Spleen (tissue), 11 donors: ENCODE measurements at regions not wholly inside any gene's neighbourhood (a gene's known extent, or its start where the extent isn't known, plus 50 kb on each side); places are given as distances from the start of the nearest gene placed in this dataset.
A peak's percentile ranks its signal among the peaks of the same experiment; 100 is the strongest.

Experiments
- DNase-seq: peaks from one replicate; pipeline ENCODE4 v3.0.0-alpha.2; 2020
- H3K27ac ChIP-seq, 8 donors: fragments of 200-600 bp; sonication (generic) in 7 of 8; 1 replicate in 4 of 8; 2 replicates in 4 of 8; pipeline versions ENCODE4 v1.5.0 to v1.8.0; 2016 to 2021; ENCODE audit warnings: inconsistent platforms in 4 of 8, mild to moderate bottlenecking in 4 of 8, moderate library complexity in 1 of 8
- H3K27me3 ChIP-seq, 7 donors: fragments of 200-600 bp; sonication (generic) in 6 of 7; replicated peaks in 1 of 7; 1 replicate in 4 of 7; 2 replicates in 3 of 7; pipeline versions ENCODE4 v1.5.0 to v1.8.0; 2016 to 2021; ENCODE audit warnings: inconsistent platforms in 3 of 7, mild to moderate bottlenecking in 1 of 7
- H3K36me3 ChIP-seq, 6 donors: fragments of 200-600 bp; sonication (generic) in 5 of 6; 1 replicate in 4 of 6; 2 replicates in 2 of 6; pipeline versions ENCODE4 v1.5.0 to v1.8.0; 2016 to 2021; ENCODE audit warnings: inconsistent platforms in 2 of 6
- H3K4me1 ChIP-seq, 6 donors: fragments of 200-600 bp; sonication (generic) in 5 of 6; 1 replicate in 3 of 6; 2 replicates in 3 of 6; pipeline versions ENCODE4 v1.5.0 to v1.8.0; 2016 to 2021; ENCODE audit warnings: inconsistent platforms in 3 of 6
- H3K4me3 ChIP-seq, 8 donors: fragments of 200-600 bp; sonication (generic) in 7 of 8; 1 replicate in 4 of 8; 2 replicates in 4 of 8; pipeline versions ENCODE4 v1.5.0 to v1.8.0; 2016 to 2021; ENCODE audit warnings: inconsistent platforms in 4 of 8, mild to moderate bottlenecking in 4 of 8, moderate library complexity in 2 of 8
- H3K9me3 ChIP-seq, 8 donors: fragments of 200-600 bp; sonication (generic) in 7 of 8; 1 replicate in 4 of 8; 2 replicates in 4 of 8; pipeline versions ENCODE4 v1.5.0 to v1.8.0; 2016 to 2021; ENCODE audit warnings: inconsistent platforms in 4 of 8
- CTCF ChIP-seq, 11 experiments: fragments of 200-600 bp in 7 of 11; fragments of 450-650 bp in 4 of 11; sonication (generic) in 4 of 11; IDR thresholded peaks in 8 of 11; conservative IDR thresholded peaks in 3 of 11; 1 replicate in 7 of 11; 2 replicates in 4 of 11; pipeline versions ENCODE4 v1.4.0 to v1.8.0; 2016 to 2021; ENCODE audit warnings: antibody characterized with exemption in 11 of 11, inconsistent platforms in 4 of 11, mild to moderate bottlenecking in 1 of 11
- POLR2A ChIP-seq, 3 donors: fragments of 450-650 bp; IDR thresholded peaks; one replicate each; pipeline ENCODE4 v1.5.1; 2017; ENCODE audit warnings: antibody characterized with exemption in 3 of 3, mild to moderate bottlenecking in 1 of 3
- POLR2AphosphoS5 ChIP-seq, 3 donors: sonication (generic); formaldehyde crosslinking; IDR thresholded peaks; one replicate each; pipeline ENCODE4 v1.5.1; 2017; ENCODE audit warnings: antibody characterized with exemption in 3 of 3
- WGBS, 5 donors: extraction: QIAGEN DNeasy Blood & Tissue Kit in 3 of 5; methylation state at CpG; one replicate each; pipeline versions ENCODE4 v1.1.5 to v1.1.7; 2013 to 2018; 5-methylcytosine and 5-hydroxymethylcytosine counted together
- intact Hi-C: fragments of 100-400 bp; cut with DNase I; formaldehyde crosslinking; loops from one replicate; pipeline ENCODE4 v1.15.0; 2023; ENCODE audit warnings: low total_unique reads
- donor health status: healthy with polysubstance abuse.
- donor health status: DM: no; HTN: no; CAD: no; lungs with moderate emphysema.
- donor health status: DM: no; HTN: no; CAD: no.
- donor health status: Bipolar disorder and iron deficiency.
- donor health status: healthy.
- donor health status: DM: no; HTN: no; CAD: no.
- donor health status: DM: yes; HTN: yes; CAD: no.

GRCh38 chr15:47473832-47474231, 243.5 kb upstream of the SEMA6D start:
- Histone ChIP-seq H3K36me3 (no peaks in the 10 kb centered on the region), H3K27ac (peak overlapping the region in 5 of 8 donors; percentile 17 to 42 (median 28)), H3K4me1 (peaks cover 0 to 7% (median 2%) of the 10 kb centered on the region in 6 donors), H3K9me3 (peaks cover 0 to 5% (median 0%) of the 10 kb centered on the region in 8 donors), H3K27me3 (no peaks in the 10 kb centered on the region), H3K4me3 (no peak overlapping the region)
- WGBS, 5 donors, result 51 to 79% (median 62%) methylated on average over 4 of the region's 4 CpGs
- DNase-seq, result no peak
- intact Hi-C loops, result loop anchor here (5.0 to 10.0 kb wide), 2 partner anchors 77 to 511 kb away; no protein-coding TSS in a partner anchor
- TF ChIP-seq POLR2AphosphoS5 (IDR thresholded peaks at IDR 0.05) (peak in 1 of 3 donors; percentile 33), CTCF (IDR thresholded peaks at IDR 0.05 in 8 of 11, conservative IDR thresholded peaks at IDR 0.05 in 3 of 11) (no peak)

GRCh38 chr15:47475336-47475735, 242.0 kb upstream of the SEMA6D start:
- H3K4me3 ChIP-seq, result no peak overlapping the region
- intact Hi-C loops, result loop anchor here (10.0 kb wide), 1 partner anchor 509 kb away; no protein-coding TSS in a partner anchor
- no peak for TF ChIP-seq CTCF (IDR thresholded peaks at IDR 0.05 in 8 of 11, conservative IDR thresholded peaks at IDR 0.05 in 3 of 11)
- no peak for TF ChIP-seq POLR2AphosphoS5 (IDR thresholded peaks at IDR 0.05)
- TF ChIP-seq POLR2A (IDR thresholded peaks at IDR 0.05), result no peak
- 94 to 97% (median 97%) methylated on average over 2 of the region's 2 CpGs for WGBS, 5 donors
- H3K27me3 ChIP-seq, result no peaks in the 10 kb centered on the region
- peaks cover 0 to 5% (median 0%) of the 10 kb centered on the region in 8 donors for H3K9me3 ChIP-seq
- H3K36me3 ChIP-seq, result no peaks in the 10 kb centered on the region
- peaks cover 0 to 7% (median 2%) of the 10 kb centered on the region in 6 donors for H3K4me1 ChIP-seq
- DNase-seq, result no peak
- no peak overlapping the region for H3K27ac ChIP-seq

- DNase-seq, result no peak
- TF ChIP-seq CTCF (IDR thresholded peaks at IDR 0.05 in 8 of 11, conservative IDR thresholded peaks at IDR 0.05 in 3 of 11) (no peak), POLR2A (IDR thresholded peaks at IDR 0.05) (no peak), POLR2AphosphoS5 (IDR thresholded peaks at IDR 0.05) (no peak)
- Histone ChIP-seq H3K9me3 (peaks cover 0 to 5% (median 0%) of the 10 kb centered on the region in 8 donors), H3K36me3 (no peaks in the 10 kb centered on the region), H3K4me1 (peaks cover 0 to 7% (median 2%) of the 10 kb centered on the region in 6 donors), H3K4me3 (no peak overlapping the region), H3K27ac (no peak overlapping the region), H3K27me3 (no peaks in the 10 kb centered on the region)
- intact Hi-C loops, result loop anchor here (10.0 kb wide), 1 partner anchor 507 kb away; no protein-coding TSS in a partner anchor
Observed at GRCh38 chr15:47477341-47477740, 240.0 kb upstream of the SEMA6D start.

DNA sequence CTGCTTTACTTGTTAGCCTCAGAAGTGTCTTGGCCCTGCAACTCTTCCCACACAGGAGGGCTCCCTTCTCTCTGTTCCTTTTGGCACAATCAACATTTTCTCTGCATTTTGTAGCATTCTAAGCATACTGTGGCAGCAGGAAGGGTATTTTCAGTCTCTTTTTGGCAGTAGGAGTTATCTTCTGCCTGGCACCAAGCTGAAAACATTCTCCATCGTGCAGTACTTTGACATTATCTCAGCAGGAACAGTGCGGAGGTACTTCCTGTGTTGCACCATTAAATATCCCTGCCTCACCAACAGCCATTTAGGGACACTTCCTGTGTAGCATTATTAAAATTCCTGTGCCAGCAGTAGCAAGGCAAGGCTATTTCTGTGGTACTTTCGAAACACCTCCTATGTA, 233.2 kb upstream of the SEMA6D start:
- intact Hi-C loops, result no loop called here
- DNase-seq, result no peak
- H3K36me3 ChIP-seq, result no peaks in the 10 kb centered on the region
- no peak overlapping the region for H3K4me3 ChIP-seq
- H3K4me1 ChIP-seq, result no peaks in the 10 kb centered on the region
- H3K27ac ChIP-seq, result no peak overlapping the region
- no peaks in the 10 kb centered on the region for H3K27me3 ChIP-seq
- peaks cover 0 to 2% (median 0%) of the 10 kb centered on the region in 8 donors for H3K9me3 ChIP-seq
- WGBS, 5 donors, result 35 to 56% (median 47%) methylated on average over 3 of the region's 3 CpGs
- TF ChIP-seq POLR2AphosphoS5 (IDR thresholded peaks at IDR 0.05) (no peak), CTCF (IDR thresholded peaks at IDR 0.05 in 8 of 11, conservative IDR thresholded peaks at IDR 0.05 in 3 of 11) (no peak), POLR2A (IDR thresholded peaks at IDR 0.05) (no peak)
